ENCODE measurements at regions not wholly inside any gene's neighbourhood (a gene's known extent, or its start where the extent isn't known, plus 50 kb on each side); places are given as distances from the start of the nearest gene placed in this dataset.
"Not testable (repeated sequence)": the region's sequence is repeated elsewhere in the genome, so short reads cannot be mapped to it uniquely, and the experiment has no call there.

GRCh38 chr11:24253237-24253760, 243.6 kb upstream of the LUZP2 start:
- H3K36me3 ChIP-seq (ENCODE audit: low read depth): no peaks in the 10 kb centered on the region

GRCh38 chr11:24264868-24265267, 232.0 kb upstream of the LUZP2 start:
- TF ChIP-seq EZH2 (IDR thresholded peaks at IDR 0.05; ENCODE audit: insufficient read depth, poor library complexity, severe bottlenecking): no peak
- no peak for TF ChIP-seq EZH2phosphoT487 (IDR thresholded peaks at IDR 0.05; ENCODE audit: insufficient read depth, low read depth)
- no peak for DNase-seq
- no peaks in the 10 kb centered on the region for H3K36me3 ChIP-seq (ENCODE audit: low read depth)
- H3K27ac ChIP-seq: no peak overlapping the region
- peaks cover 5% of the 10 kb centered on the region; the same call in 1 of the 2 replicates for H3K9me2 ChIP-seq (ENCODE audit: insufficient read depth)
- no peaks in the 10 kb centered on the region for H4K20me1 ChIP-seq (ENCODE audit: insufficient read depth)
- no peak overlapping the region for H3K4me2 ChIP-seq (ENCODE audit: unreplicated experiment)
- in situ Hi-C loops (cut with MboI): no loop called here
- H3F3A ChIP-seq (ENCODE audit: insufficient read depth): no peaks in the 10 kb centered on the region
- no peaks in the 10 kb centered on the region for H3K4me1 ChIP-seq (ENCODE audit: insufficient read depth)
- WGBS, 2 experiments (ENCODE audit: low coverage in 1 of 2, low lambda C conversion rate in 2 of 2, missing lambda C conversion rate in 2 of 2): 61 to 70% methylated on average over 2 of the region's 2 CpGs
- H2AFZ ChIP-seq: no peak overlapping the region
- H3K9ac ChIP-seq: no peak overlapping the region
- no peaks in the 10 kb centered on the region for H3K79me2 ChIP-seq (ENCODE audit: insufficient read depth)
- no peaks in the 10 kb centered on the region for H3K27me3 ChIP-seq (replicated peaks; ENCODE audit: insufficient read depth)
- no peaks in the 10 kb centered on the region for H3K9me3 ChIP-seq (ENCODE audit: low read depth)
- no peak overlapping the region for H3K4me3 ChIP-seq

More at GRCh38 chr11:24253237-24253760, 243.6 kb upstream of the LUZP2 start:
- 33 to 41% methylated on average over 1 of the region's 1 CpG for WGBS, 2 experiments (ENCODE audit: low coverage in 1 of 2, low lambda C conversion rate in 2 of 2, missing lambda C conversion rate in 2 of 2)
- Histone ChIP-seq H3K4me2 (ENCODE audit: unreplicated experiment) (no peak overlapping the region), H3K4me1 (ENCODE audit: insufficient read depth) (no peaks in the 10 kb centered on the region), H3K27ac (no peak overlapping the region), H3K9ac (no peak overlapping the region), H3K4me3 (no peak overlapping the region), H3K9me2 (ENCODE audit: insufficient read depth) (no peaks in the 10 kb centered on the region), H2AFZ (no peak overlapping the region), H3K27me3 (replicated peaks; ENCODE audit: insufficient read depth) (no peaks in the 10 kb centered on the region), H4K20me1 (ENCODE audit: insufficient read depth) (no peaks in the 10 kb centered on the region), H3F3A (ENCODE audit: insufficient read depth) (no peaks in the 10 kb centered on the region), H3K79me2 (ENCODE audit: insufficient read depth) (no peaks in the 10 kb centered on the region), H3K9me3 (ENCODE audit: low read depth) (no peaks in the 10 kb centered on the region)
- in situ Hi-C loops (cut with MboI): no loop called here
- no peak for DNase-seq
- no peak for TF ChIP-seq EZH2phosphoT487 (IDR thresholded peaks at IDR 0.05; ENCODE audit: insufficient read depth, low read depth)
- no peak for TF ChIP-seq EZH2 (IDR thresholded peaks at IDR 0.05; ENCODE audit: insufficient read depth, poor library complexity, severe bottlenecking)

GRCh38 chr11:24267014-24267413, 229.8 kb upstream of the LUZP2 start:
- Histone ChIP-seq H4K20me1 (ENCODE audit: insufficient read depth) (no peaks in the 10 kb centered on the region), H3K9ac (no peak overlapping the region), H3K9me3 (ENCODE audit: low read depth) (no peaks in the 10 kb centered on the region), H3F3A (ENCODE audit: insufficient read depth) (no peaks in the 10 kb centered on the region), H3K4me1 (ENCODE audit: insufficient read depth) (no peaks in the 10 kb centered on the region), H3K27ac (no peak overlapping the region), H3K4me3 (no peak overlapping the region), H3K27me3 (replicated peaks; ENCODE audit: insufficient read depth) (no peaks in the 10 kb centered on the region), H3K36me3 (ENCODE audit: low read depth) (no peaks in the 10 kb centered on the region), H3K9me2 (ENCODE audit: insufficient read depth) (peaks cover 5% of the 10 kb centered on the region; the same call in 1 of the 2 replicates), H3K79me2 (ENCODE audit: insufficient read depth) (no peaks in the 10 kb centered on the region), H3K4me2 (ENCODE audit: unreplicated experiment) (no peak overlapping the region), H2AFZ (no peak overlapping the region)
- WGBS, 2 experiments (ENCODE audit: low coverage in 1 of 2, low lambda C conversion rate in 2 of 2, missing lambda C conversion rate in 2 of 2): 27 to 37% methylated on average over 2 of the region's 2 CpGs
- in situ Hi-C loops (cut with MboI): no loop called here
- TF ChIP-seq EZH2 (IDR thresholded peaks at IDR 0.05; ENCODE audit: insufficient read depth, poor library complexity, severe bottlenecking) (no peak), EZH2phosphoT487 (IDR thresholded peaks at IDR 0.05; ENCODE audit: insufficient read depth, low read depth) (no peak)
- no peak for DNase-seq

DNA sequence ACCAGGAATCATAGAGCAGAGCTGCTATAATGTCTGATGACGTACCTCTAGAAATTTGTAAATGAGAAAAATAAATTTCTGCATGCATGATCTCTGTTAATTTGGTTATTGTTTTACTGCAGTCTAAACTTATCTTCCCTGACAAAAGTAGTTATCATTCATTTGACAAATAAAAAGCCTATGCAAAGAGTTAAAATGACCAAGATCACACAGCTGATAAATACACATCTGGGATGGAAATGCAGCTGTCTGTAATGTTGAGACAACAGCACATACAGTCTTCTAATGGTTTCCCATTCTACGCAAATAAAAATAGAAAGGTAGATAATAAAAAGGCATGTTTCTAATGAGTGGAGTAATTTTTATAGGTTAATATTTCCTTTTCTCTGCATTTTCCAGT, 225.1 kb upstream of the LUZP2 start:
- no peaks in the 10 kb centered on the region for H3F3A ChIP-seq (ENCODE audit: insufficient read depth)
- no peak overlapping the region for H3K9ac ChIP-seq
- no peaks in the 10 kb centered on the region; the same call in 1 of the 2 replicates for H3K9me2 ChIP-seq (ENCODE audit: insufficient read depth)
- H3K36me3 ChIP-seq (ENCODE audit: low read depth): no peaks in the 10 kb centered on the region
- no peaks in the 10 kb centered on the region for H3K9me3 ChIP-seq (ENCODE audit: low read depth)
- H3K4me1 ChIP-seq (ENCODE audit: insufficient read depth): no peaks in the 10 kb centered on the region
- TF ChIP-seq EZH2phosphoT487 (IDR thresholded peaks at IDR 0.05; ENCODE audit: insufficient read depth, low read depth): no peak
- TF ChIP-seq EZH2 (IDR thresholded peaks at IDR 0.05; ENCODE audit: insufficient read depth, poor library complexity, severe bottlenecking): no peak
- 49 to 59% methylated on average over 2 of the region's 2 CpGs for WGBS, 2 experiments (ENCODE audit: low coverage in 1 of 2, low lambda C conversion rate in 2 of 2, missing lambda C conversion rate in 2 of 2)
- no peak for DNase-seq
- H3K4me2 ChIP-seq (ENCODE audit: unreplicated experiment): no peak overlapping the region
- in situ Hi-C loops (cut with MboI): no loop called here
- H2AFZ ChIP-seq: no peak overlapping the region
- no peak overlapping the region for H3K4me3 ChIP-seq
- H4K20me1 ChIP-seq (ENCODE audit: insufficient read depth): no peaks in the 10 kb centered on the region
- H3K27ac ChIP-seq: no peak overlapping the region
- H3K27me3 ChIP-seq (replicated peaks; ENCODE audit: insufficient read depth): no peaks in the 10 kb centered on the region
- no peaks in the 10 kb centered on the region for H3K79me2 ChIP-seq (ENCODE audit: insufficient read depth)

DNA sequence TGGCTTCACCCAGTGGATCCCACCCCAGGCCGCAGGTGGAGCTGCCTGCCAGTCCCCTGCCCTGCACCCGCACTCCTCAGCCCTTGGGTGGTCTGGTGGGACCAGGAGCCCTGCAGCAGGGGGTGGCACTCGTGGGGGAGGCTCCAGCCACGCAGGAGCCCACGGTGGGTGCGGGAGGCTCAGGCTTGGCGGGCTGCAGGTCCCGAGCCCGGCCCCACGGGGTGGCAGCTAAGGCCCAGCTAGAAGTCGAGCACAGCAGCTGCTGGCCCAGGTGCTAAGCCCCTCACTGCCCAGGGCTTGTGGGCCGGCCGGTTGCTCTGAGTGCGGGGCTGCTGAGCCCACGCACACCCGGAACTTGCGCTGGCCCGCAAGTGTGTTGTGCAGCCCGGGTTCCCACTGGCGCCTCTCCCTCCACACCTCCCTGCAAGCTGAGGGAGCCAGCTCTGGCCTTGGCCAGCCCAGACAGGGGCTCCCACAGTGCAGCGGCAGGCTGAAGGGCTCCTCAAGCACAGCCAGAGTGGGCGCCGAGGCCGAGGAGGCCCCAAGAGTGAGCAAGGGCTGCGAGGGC, 222.6 kb upstream of the LUZP2 start:
- H4K20me1 ChIP-seq (ENCODE audit: insufficient read depth); H3K4me3 ChIP-seq; H3K9me3 ChIP-seq (ENCODE audit: low read depth); H3K36me3 ChIP-seq (ENCODE audit: low read depth); H3K79me2 ChIP-seq (ENCODE audit: insufficient read depth); H2AFZ ChIP-seq; H3K9me2 ChIP-seq (ENCODE audit: insufficient read depth); H3K4me1 ChIP-seq (ENCODE audit: insufficient read depth); H3K27me3 ChIP-seq (replicated peaks; ENCODE audit: insufficient read depth); H3K9ac ChIP-seq; DNase-seq; H3F3A ChIP-seq (ENCODE audit: insufficient read depth); H3K27ac ChIP-seq; in situ Hi-C loops (cut with MboI); H3K4me2 ChIP-seq (ENCODE audit: unreplicated experiment): not testable (repeated sequence)
- 65 to 71% methylated on average over 24 to 25 of the region's 25 CpGs for WGBS, 2 experiments (ENCODE audit: low coverage in 1 of 2, low lambda C conversion rate in 2 of 2, missing lambda C conversion rate in 2 of 2)

All from GM23248 (cell line).